WTC11 (cell line): ENCODE measurements at regions not wholly inside any gene's neighbourhood (a gene's known extent, or its start where the extent isn't known, plus 50 kb on each side); places are given as distances from the start of the nearest gene placed in this dataset.

Experiments used
- ATAC-seq: fragments of 200-7000 bp; cut with Tn5 transposase; 2 replicates; pipeline ENCODE4 v1.10.0; 2021; ENCODE audit warnings: mild to moderate bottlenecking, moderate library complexity
- CTCF ChIA-PET: fragments of 300-600 bp; sonication (Branson Sonifier 250); formaldehyde crosslinking; loops from one replicate; lab custom pipeline; 2021; ENCODE audit warnings: antibody characterized with exemption; lab: Charles Lee
- POLR2A ChIA-PET: fragments of 350-600 bp; sonication (Branson Sonifier 250); formaldehyde crosslinking; loops from one replicate; lab custom pipeline; 2021; ENCODE audit warnings: antibody characterized with exemption; lab: Charles Lee
- DNase-seq: peaks from one replicate; pipeline ENCODE4 v3.0.0; 2021; ENCODE audit warnings: low spot score
- H3K27ac Mint-ChIP-seq: 2 replicates; pipeline ENCODE4 v1.8.0; 2021; ENCODE audit warnings: mixed read lengths
- H3K27me3 Mint-ChIP-seq: 2 replicates; pipeline ENCODE4 v1.8.0; 2021; ENCODE audit warnings: low read depth, mild to moderate bottlenecking, moderate library complexity, mixed read lengths
- H3K36me3 Mint-ChIP-seq: 2 replicates; pipeline ENCODE4 v1.8.0; 2021; ENCODE audit warnings: mixed read lengths
- H3K4me1 Mint-ChIP-seq: 2 replicates; pipeline ENCODE4 v1.8.0; 2022; ENCODE audit warnings: mixed read lengths
- H3K4me3 Mint-ChIP-seq: 2 replicates; pipeline ENCODE4 v1.8.0; 2021; ENCODE audit warnings: mild to moderate bottlenecking, moderate library complexity, mixed read lengths
- H3K9me3 Mint-ChIP-seq: 2 replicates; pipeline ENCODE4 v1.8.0; 2021; ENCODE audit warnings: mixed read lengths
- ARID4B ChIP-seq: sonication (generic); formaldehyde crosslinking; IDR thresholded peaks from 2 replicates; pipeline ENCODE4 v1.8.0; 2023; ENCODE audit warnings: missing genetic modification reagents, mild to moderate bottlenecking, borderline replicate concordance
- ATF1 ChIP-seq: sonication (generic); formaldehyde crosslinking; IDR thresholded peaks from 2 replicates; pipeline ENCODE4 v1.8.1; 2023; ENCODE audit warnings: mild to moderate bottlenecking, moderate library complexity, missing genetic modification reagents
- CREB1 ChIP-seq: sonication (generic); formaldehyde crosslinking; IDR thresholded peaks from 2 replicates; pipeline ENCODE4 v1.8.0; 2023; ENCODE audit warnings: mild to moderate bottlenecking, missing genetic modification reagents
- EMX1 ChIP-seq: fragments of 250-450 bp; sonication (Bioruptor Pico); IDR thresholded peaks from 2 replicates; pipeline ENCODE4 v1.8.0; 2021; ENCODE audit warnings: mild to moderate bottlenecking
- GABPB1 ChIP-seq: sonication (generic); formaldehyde crosslinking; IDR thresholded peaks from 2 replicates; pipeline ENCODE4 v1.8.1; 2023; ENCODE audit warnings: mild to moderate bottlenecking, missing genetic modification reagents
- SMAD4 ChIP-seq: sonication (generic); formaldehyde crosslinking; IDR thresholded peaks from 2 replicates; pipeline ENCODE4 v1.8.0; 2022; ENCODE audit warnings: mild to moderate bottlenecking, missing genetic modification reagents
- SOX15 ChIP-seq: fragments of 250-450 bp; sonication (Bioruptor Pico); IDR thresholded peaks from 2 replicates; pipeline ENCODE4 v1.9.0; 2021; ENCODE audit warnings: mild to moderate bottlenecking
- TEAD1 ChIP-seq: sonication (generic); formaldehyde crosslinking; IDR thresholded peaks from 2 replicates; pipeline ENCODE4 v1.8.0; 2022; ENCODE audit warnings: mild to moderate bottlenecking, missing genetic modification reagents
- TP53 ChIP-seq: sonication (generic); formaldehyde crosslinking; IDR thresholded peaks from 2 replicates; pipeline ENCODE4 v1.8.1; 2023; ENCODE audit warnings: mild to moderate bottlenecking, missing genetic modification reagents
- USF2 ChIP-seq: sonication (generic); formaldehyde crosslinking; IDR thresholded peaks from 2 replicates; pipeline ENCODE4 v1.8.1; 2023; ENCODE audit warnings: mild to moderate bottlenecking, missing genetic modification reagents, moderate library complexity
- ZNF219 ChIP-seq: sonication (generic); formaldehyde crosslinking; IDR thresholded peaks from 2 replicates; pipeline ENCODE4 v1.8.0; 2023; ENCODE audit warnings: missing genetic modification reagents, mild to moderate bottlenecking, borderline replicate concordance
- ZNF396 ChIP-seq: fragments of 250-450 bp; sonication (Bioruptor Pico); IDR thresholded peaks from 2 replicates; pipeline ENCODE4 v1.8.0; 2021; ENCODE audit warnings: mild to moderate bottlenecking, moderate library complexity, borderline replicate concordance
- ZNF423 ChIP-seq: fragments of 250-450 bp; sonication (Bioruptor Pico); IDR thresholded peaks from 2 replicates; pipeline ENCODE4 v2.1.2; 2022; ENCODE audit warnings: mild to moderate bottlenecking, moderate library complexity
- ZNF425 ChIP-seq: fragments of 250-450 bp; sonication (Bioruptor Pico); conservative IDR thresholded peaks from 2 replicates; pipeline ENCODE4 v1.9.0; 2021; ENCODE audit warnings: mild to moderate bottlenecking
- TF ChIP-seq, protein P1 (sequence below): sonication (generic); formaldehyde crosslinking; conservative IDR thresholded peaks from 2 replicates; pipeline ENCODE4 v1.8.1; 2022; ENCODE audit warnings: mild to moderate bottlenecking, missing genetic modification reagents
- TF ChIP-seq, protein P2 (sequence below): fragments of 250-450 bp; sonication (Bioruptor Pico); IDR thresholded peaks from 2 replicates; pipeline ENCODE4 v1.9.0; 2021; ENCODE audit warnings: mild to moderate bottlenecking, borderline replicate concordance

DNA sequence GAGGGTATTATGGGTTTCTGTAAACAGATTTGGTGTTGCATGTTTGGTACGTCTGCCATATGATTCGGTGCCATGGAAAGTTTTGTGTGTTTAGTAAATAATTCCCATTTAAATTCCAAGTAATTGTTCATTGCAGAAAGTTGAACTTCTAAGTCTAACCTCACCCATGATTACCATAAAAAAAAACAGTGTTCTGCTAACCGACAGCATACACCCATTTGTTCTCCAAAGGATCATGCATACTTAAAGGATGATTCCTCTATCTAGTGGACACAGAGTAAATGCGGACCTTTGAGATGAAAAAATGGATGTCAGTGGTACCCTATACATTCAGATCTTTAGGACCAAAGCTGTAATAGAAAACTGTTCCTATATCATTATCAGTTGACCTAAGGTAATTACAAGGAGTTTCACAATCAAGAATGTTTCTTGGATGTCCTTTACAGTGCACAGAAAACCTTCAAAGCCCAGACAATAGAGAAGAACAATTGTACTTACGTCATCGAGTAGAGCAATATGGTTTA is 209.9 kb downstream of the CRPPA start:
- POLR2A ChIA-PET: no interaction called here
- Mint-ChIP-seq H3K27me3 (no peaks in the 10 kb centered on the region), H3K36me3 (no peaks in the 10 kb centered on the region), H3K4me3 (no peak overlapping the region)
- no peak for DNase-seq
- TF ChIP-seq EMX1 (CRISPR knock-in tag): no peak
- TF ChIP-seq ZNF219 (CRISPR knock-in tag): no peak
- TF ChIP-seq ZNF423 (CRISPR knock-in tag): no peak
- no peak for TF ChIP-seq ZNF425 (CRISPR knock-in tag)
- TF ChIP-seq, protein P1, sequence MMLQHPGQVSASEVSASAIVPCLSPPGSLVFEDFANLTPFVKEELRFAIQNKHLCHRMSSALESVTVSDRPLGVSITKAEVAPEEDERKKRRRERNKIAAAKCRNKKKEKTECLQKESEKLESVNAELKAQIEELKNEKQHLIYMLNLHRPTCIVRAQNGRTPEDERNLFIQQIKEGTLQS (CRISPR knock-in tag): no peak
- no peak for TF ChIP-seq ATF1
- TF ChIP-seq, protein P2, sequence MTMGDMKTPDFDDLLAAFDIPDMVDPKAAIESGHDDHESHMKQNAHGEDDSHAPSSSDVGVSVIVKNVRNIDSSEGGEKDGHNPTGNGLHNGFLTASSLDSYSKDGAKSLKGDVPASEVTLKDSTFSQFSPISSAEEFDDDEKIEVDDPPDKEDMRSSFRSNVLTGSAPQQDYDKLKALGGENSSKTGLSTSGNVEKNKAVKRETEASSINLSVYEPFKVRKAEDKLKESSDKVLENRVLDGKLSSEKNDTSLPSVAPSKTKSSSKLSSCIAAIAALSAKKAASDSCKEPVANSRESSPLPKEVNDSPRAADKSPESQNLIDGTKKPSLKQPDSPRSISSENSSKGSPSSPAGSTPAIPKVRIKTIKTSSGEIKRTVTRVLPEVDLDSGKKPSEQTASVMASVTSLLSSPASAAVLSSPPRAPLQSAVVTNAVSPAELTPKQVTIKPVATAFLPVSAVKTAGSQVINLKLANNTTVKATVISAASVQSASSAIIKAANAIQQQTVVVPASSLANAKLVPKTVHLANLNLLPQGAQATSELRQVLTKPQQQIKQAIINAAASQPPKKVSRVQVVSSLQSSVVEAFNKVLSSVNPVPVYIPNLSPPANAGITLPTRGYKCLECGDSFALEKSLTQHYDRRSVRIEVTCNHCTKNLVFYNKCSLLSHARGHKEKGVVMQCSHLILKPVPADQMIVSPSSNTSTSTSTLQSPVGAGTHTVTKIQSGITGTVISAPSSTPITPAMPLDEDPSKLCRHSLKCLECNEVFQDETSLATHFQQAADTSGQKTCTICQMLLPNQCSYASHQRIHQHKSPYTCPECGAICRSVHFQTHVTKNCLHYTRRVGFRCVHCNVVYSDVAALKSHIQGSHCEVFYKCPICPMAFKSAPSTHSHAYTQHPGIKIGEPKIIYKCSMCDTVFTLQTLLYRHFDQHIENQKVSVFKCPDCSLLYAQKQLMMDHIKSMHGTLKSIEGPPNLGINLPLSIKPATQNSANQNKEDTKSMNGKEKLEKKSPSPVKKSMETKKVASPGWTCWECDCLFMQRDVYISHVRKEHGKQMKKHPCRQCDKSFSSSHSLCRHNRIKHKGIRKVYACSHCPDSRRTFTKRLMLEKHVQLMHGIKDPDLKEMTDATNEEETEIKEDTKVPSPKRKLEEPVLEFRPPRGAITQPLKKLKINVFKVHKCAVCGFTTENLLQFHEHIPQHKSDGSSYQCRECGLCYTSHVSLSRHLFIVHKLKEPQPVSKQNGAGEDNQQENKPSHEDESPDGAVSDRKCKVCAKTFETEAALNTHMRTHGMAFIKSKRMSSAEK (CRISPR knock-in tag): no peak
- no peak for TF ChIP-seq SMAD4 (CRISPR knock-in tag)
- no peak for TF ChIP-seq SOX15
- TF ChIP-seq, all 79 proteins: peak for 0
- Mint-ChIP-seq H3K4me1 (peaks cover 12% of the 10 kb centered on the region), H3K9me3 (0 out of 2 replicates have a peak, but pooled peaks cover 3% of the 10 kb centered on the region), H3K27ac (no peak overlapping the region)
- CTCF ChIA-PET: no interaction called here
- no peak for ATAC-seq

DNA sequence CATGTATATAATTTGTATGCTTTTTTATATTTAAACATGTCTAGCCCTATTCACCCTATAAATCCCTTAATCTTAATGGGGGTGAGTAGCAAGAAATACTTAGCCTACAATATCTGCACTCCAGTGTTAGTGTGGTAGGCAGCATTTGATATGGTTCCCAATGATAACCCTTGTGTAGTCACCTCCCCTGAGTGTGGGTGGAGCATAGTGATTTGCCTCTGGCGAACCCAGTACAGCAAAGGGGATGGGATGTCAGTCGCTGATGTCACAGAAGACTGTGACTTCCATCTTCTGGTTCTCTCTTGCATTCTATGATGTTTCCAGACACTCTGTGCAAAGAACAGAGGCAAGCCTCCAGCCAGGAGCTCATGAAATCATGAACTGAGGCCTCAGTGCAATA is 211.2 kb downstream of the CRPPA start:
- DNase-seq (no peak), ATAC-seq (no peak)
- peaks cover 7% of the 10 kb centered on the region for H3K4me1 Mint-ChIP-seq
- no peaks in the 10 kb centered on the region for H3K36me3 Mint-ChIP-seq
- H3K27ac Mint-ChIP-seq: no peak overlapping the region
- CTCF ChIA-PET: no interaction called here
- no peaks in the 10 kb centered on the region for H3K27me3 Mint-ChIP-seq
- H3K4me3 Mint-ChIP-seq: no peak overlapping the region
- POLR2A ChIA-PET: no interaction called here
- no peak for TF ChIP-seq GABPB1 (CRISPR knock-in tag)
- TF ChIP-seq ATF1: no peak
- TF ChIP-seq ZNF396: no peak
- no peak for TF ChIP-seq USF2
- no peak for TF ChIP-seq TP53 (CRISPR knock-in tag)
- TF ChIP-seq EMX1 (CRISPR knock-in tag): no peak
- no peak for TF ChIP-seq CREB1 (CRISPR knock-in tag)
- no peaks in the 10 kb centered on the region for H3K9me3 Mint-ChIP-seq

- CTCF ChIA-PET: no interaction called here
- ATAC-seq (no peak), DNase-seq (no peak)
- Mint-ChIP-seq H3K27me3 (no peaks in the 10 kb centered on the region), H3K27ac (no peak overlapping the region), H3K36me3 (no peaks in the 10 kb centered on the region), H3K4me3 (no peak overlapping the region), H3K9me3 (no peaks in the 10 kb centered on the region), H3K4me1 (peaks cover 16% of the 10 kb centered on the region)
- no peak for TF ChIP-seq TEAD1
- no peak for TF ChIP-seq ARID4B (CRISPR knock-in tag)
- POLR2A ChIA-PET: no interaction called here
Observed at GRCh38 chr7:16207321-16207720, 214.0 kb downstream of the CRPPA start.
